Esophagus muscularis mucosa (tissue), 4 donors: ENCODE measurements at regions not wholly inside any gene's neighbourhood (a gene's known extent, or its start where the extent isn't known, plus 50 kb on each side); places are given as distances from the start of the nearest gene placed in this dataset.

Experiments used
- DNase-seq: peaks from one replicate; pipeline ENCODE4 v3.0.0-alpha.2; 2017; ENCODE audit errors: extremely low spot score
- H3K27ac ChIP-seq, 4 donors: fragments of 200-600 bp; sonication (generic); replicated peaks in 1 of 4; 1 replicate in 3 of 4; 2 replicates in 1 of 4; pipeline ENCODE4 v1.5.1; 2016 to 2019; ENCODE audit warnings: mild to moderate bottlenecking in 1 of 4
- H3K27me3 ChIP-seq, 4 donors: fragments of 200-600 bp; sonication (generic); one replicate each; pipeline versions ENCODE4 v1.5.1 to v1.6.0; 2016 to 2019
- H3K36me3 ChIP-seq, 4 donors: fragments of 200-600 bp; sonication (generic); one replicate each; pipeline ENCODE4 v1.5.1; 2016 to 2019
- H3K4me1 ChIP-seq, 4 donors: fragments of 200-600 bp; sonication (generic); one replicate each; pipeline ENCODE4 v1.5.1; 2016 to 2019
- H3K4me3 ChIP-seq, 4 donors: fragments of 200-600 bp; sonication (generic); 1 replicate in 2 of 4; 2 replicates in 2 of 4; pipeline ENCODE4 v1.5.1; 2016 to 2019; ENCODE audit warnings: mild to moderate bottlenecking in 4 of 4, moderate library complexity in 1 of 4
- H3K9me3 ChIP-seq, 4 donors: fragments of 200-600 bp; sonication (generic); 1 replicate in 3 of 4; 2 replicates in 1 of 4; pipeline ENCODE4 v1.5.1; 2016 to 2019
- CTCF ChIP-seq, 3 experiments: fragments of 200-600 bp in 2 of 3; fragments of 450-650 bp in 1 of 3; sonication (generic) in 2 of 3; IDR thresholded peaks; one replicate each; pipeline ENCODE4 v1.5.1; 2017 to 2019; ENCODE audit warnings: antibody characterized with exemption in 3 of 3, mild to moderate bottlenecking in 2 of 3, moderate library complexity in 1 of 3
- EP300 ChIP-seq: sonication (generic); formaldehyde crosslinking; IDR thresholded peaks from one replicate; pipeline ENCODE4 v1.6.1; 2017; ENCODE audit warnings: antibody characterized with exemption
- POLR2A ChIP-seq: fragments of 450-650 bp; IDR thresholded peaks from one replicate; pipeline ENCODE4 v1.6.1; 2017; ENCODE audit warnings: antibody characterized with exemption, moderate library complexity, mild to moderate bottlenecking, low read depth
- POLR2AphosphoS5 ChIP-seq, 2 donors: sonication (generic); formaldehyde crosslinking; IDR thresholded peaks; one replicate each; pipeline ENCODE4 v1.6.1; 2017; ENCODE audit warnings: antibody characterized with exemption in 2 of 2
- WGBS: methylation state at CpG from one replicate; pipeline ENCODE4 v1.1.5; 2018; 5-methylcytosine and 5-hydroxymethylcytosine counted together
- intact Hi-C: fragments of 100-400 bp; cut with DNase I; formaldehyde crosslinking; loops from one replicate; pipeline ENCODE4 v1.15.1; 2023

DNA sequence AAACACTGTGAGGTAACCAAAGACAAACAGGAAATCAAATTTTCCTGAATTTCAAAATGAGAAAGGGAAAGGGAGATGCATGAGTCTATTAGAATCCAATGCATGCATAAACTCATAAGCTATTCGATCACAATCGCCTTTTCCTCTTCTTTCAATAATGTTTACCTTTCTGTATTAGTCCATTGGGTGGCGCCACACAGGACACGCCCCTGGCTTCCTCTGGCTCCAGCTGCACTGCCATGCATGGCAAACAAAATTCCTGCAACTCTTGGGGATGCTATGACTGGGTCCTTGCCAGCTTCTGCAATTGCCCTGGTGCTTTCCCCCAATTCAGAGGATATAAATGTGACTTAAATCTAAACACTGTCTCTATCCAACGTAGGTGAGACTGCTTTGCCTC is 424.5 kb upstream of the PCDH7 start:
- Histone ChIP-seq H3K27me3 (no peaks in the 10 kb centered on the region), H3K4me1 (no peaks in the 10 kb centered on the region)
- 71% methylated on average over 5 of the region's 5 CpGs for WGBS

GRCh38 chr4:30314001-30314400 is 406.2 kb upstream of the PCDH7 start:
- TF ChIP-seq POLR2A (no peak), CTCF (IDR thresholded peaks at IDR 0.05) (no peak), EP300 (no peak), POLR2AphosphoS5 (IDR thresholded peaks at IDR 0.05) (no peak)
- H3K27me3 ChIP-seq, result no peaks in the 10 kb centered on the region
- H3K4me3 ChIP-seq, result no peak overlapping the region
- no peaks in the 10 kb centered on the region for H3K36me3 ChIP-seq
- H3K9me3 ChIP-seq, result no peaks in the 10 kb centered on the region
- no peaks in the 10 kb centered on the region for H3K4me1 ChIP-seq
- intact Hi-C loops, result no loop called here
- H3K27ac ChIP-seq, result no peak overlapping the region
- no peak for DNase-seq

More for the DNA sequence above, 424.5 kb upstream of the PCDH7 start:
- intact Hi-C loops, result no loop called here
- Histone ChIP-seq H3K4me3 (no peak overlapping the region), H3K9me3 (no peaks in the 10 kb centered on the region), H3K27ac (no peak overlapping the region), H3K36me3 (no peaks in the 10 kb centered on the region)
- no peak for TF ChIP-seq POLR2AphosphoS5 (IDR thresholded peaks at IDR 0.05)
- TF ChIP-seq POLR2A, result no peak
- TF ChIP-seq EP300, result no peak
- no peak for TF ChIP-seq CTCF (IDR thresholded peaks at IDR 0.05)
- DNase-seq, result no peak

DNA sequence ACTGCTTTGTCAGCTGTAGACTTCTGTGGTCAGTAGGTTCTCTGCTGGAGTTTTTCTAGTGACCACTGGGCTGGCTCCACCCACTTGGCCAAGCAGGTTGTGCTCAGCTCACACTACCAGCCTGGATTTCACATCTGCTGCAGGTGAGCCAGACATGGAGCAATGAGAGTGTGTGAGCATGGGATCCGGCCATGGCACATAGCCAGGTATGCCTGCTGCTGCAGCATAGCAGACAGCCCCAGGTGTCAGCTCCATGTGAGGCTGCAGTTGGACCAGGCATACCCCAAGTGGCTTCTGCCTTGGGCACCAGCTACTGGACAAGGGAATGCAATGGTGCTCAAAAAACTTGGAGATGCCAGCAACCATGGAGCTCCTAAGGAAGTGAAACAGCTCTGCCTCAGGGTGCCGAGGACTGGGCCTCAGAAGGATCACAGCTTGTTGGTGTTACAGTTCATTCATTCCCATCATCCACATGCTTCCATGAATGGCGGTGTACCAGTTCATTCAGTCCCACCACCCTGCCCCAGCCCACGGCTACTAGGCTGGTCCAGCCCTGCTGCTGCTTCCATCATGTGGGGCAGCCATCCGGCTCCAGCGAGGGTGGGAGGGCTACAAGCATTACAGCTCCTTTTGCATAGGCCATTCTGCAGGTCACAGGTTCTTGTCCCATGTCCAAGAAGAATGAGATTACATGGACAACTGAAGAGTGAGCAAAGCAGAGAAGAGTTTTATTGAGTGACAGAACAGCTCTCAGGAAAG is 389.1 kb upstream of the PCDH7 start:
- H3K27ac ChIP-seq, result no peak overlapping the region
- WGBS, result 90% methylated on average over 4 of the region's 6 CpGs
- H3K36me3 ChIP-seq, result no peaks in the 10 kb centered on the region
- no peak overlapping the region for H3K4me3 ChIP-seq
- no peaks in the 10 kb centered on the region for H3K4me1 ChIP-seq
- no peaks in the 10 kb centered on the region for H3K27me3 ChIP-seq
- intact Hi-C loops, result no loop called here
- DNase-seq, result no peak
- H3K9me3 ChIP-seq, result peaks cover 0 to 6% (median 2%) of the 10 kb centered on the region in 4 donors
- TF ChIP-seq EP300 (no peak), CTCF (IDR thresholded peaks at IDR 0.05) (no peak), POLR2A (no peak), POLR2AphosphoS5 (IDR thresholded peaks at IDR 0.05) (no peak)

DNA sequence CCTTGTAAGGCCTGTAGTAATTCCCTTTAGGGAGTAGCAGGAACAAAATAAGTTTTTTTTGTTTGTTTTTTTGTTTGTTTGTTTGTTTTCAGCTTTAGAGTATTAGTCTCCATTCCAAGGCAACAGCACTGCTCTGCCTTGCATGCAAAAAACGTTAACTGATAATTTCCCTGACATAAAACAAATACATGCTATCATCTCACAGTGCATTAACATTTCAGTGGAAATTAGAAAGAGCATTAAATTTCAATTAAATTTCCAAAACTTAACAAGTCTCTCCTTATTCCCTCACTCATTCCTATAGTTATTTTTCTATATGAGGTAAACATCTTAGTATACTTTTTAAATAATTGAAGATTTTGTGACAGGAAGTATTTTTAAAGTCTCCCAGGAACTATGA is 378.4 kb upstream of the PCDH7 start:
- WGBS, result 56% methylated on average over 1 of the region's 1 CpG
- H3K36me3 ChIP-seq, result no peaks in the 10 kb centered on the region
- intact Hi-C loops, result no loop called here
- no peaks in the 10 kb centered on the region for H3K9me3 ChIP-seq
- H3K4me3 ChIP-seq, result no peak overlapping the region
- no peak overlapping the region for H3K27ac ChIP-seq
- H3K27me3 ChIP-seq, result no peaks in the 10 kb centered on the region
- H3K4me1 ChIP-seq, result no peaks in the 10 kb centered on the region
- DNase-seq, result no peak
- TF ChIP-seq EP300 (no peak), POLR2AphosphoS5 (IDR thresholded peaks at IDR 0.05) (no peak), POLR2A (no peak), CTCF (IDR thresholded peaks at IDR 0.05) (no peak)

- TF ChIP-seq POLR2A (no peak), EP300 (no peak), POLR2AphosphoS5 (IDR thresholded peaks at IDR 0.05) (no peak), CTCF (IDR thresholded peaks at IDR 0.05) (no peak)
- Histone ChIP-seq H3K9me3 (no peaks in the 10 kb centered on the region), H3K27me3 (no peaks in the 10 kb centered on the region), H3K4me1 (no peaks in the 10 kb centered on the region), H3K36me3 (no peaks in the 10 kb centered on the region), H3K4me3 (no peak overlapping the region), H3K27ac (no peak overlapping the region)
- no peak for DNase-seq
- 61% methylated on average over 2 of the region's 2 CpGs for WGBS
- intact Hi-C loops, result no loop called here
These were observed 369.9 kb upstream of the PCDH7 start for GRCh38 chr4:30350288-30350687.
